ENCODE measurements at regions not wholly inside any gene's neighbourhood (a gene's known extent, or its start where the extent isn't known, plus 50 kb on each side); places are given as distances from the start of the nearest gene placed in this dataset.

DNA sequence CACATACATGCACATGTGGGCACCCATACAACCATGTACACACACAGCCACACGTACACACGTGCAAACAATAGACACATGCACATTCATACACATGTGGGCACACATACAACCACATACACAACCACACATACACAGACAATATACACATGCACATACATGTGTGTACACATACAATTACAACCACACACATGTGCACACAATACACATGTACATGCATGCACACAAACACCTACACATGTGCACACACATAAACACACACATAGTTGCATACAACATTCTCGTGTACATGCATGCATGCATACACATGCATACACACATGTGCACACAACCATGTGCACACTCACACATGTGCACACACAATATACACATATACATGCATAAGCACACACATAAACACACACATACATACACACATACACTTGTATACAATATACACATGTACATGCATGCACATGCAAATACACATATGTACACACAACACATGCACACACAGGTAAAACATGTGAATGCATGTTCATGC is 118.6 kb upstream of the FRMD4A start:
- no peak overlapping the region for H3K27ac ChIP-seq (ENCODE audit: low read depth, low read length, severe bottlenecking)
- H3K4me1 ChIP-seq (ENCODE audit: control insufficient read depth, insufficient read depth, low read length, poor library complexity, severe bottlenecking), result no peaks in the 10 kb centered on the region
- H3K4me3 ChIP-seq (ENCODE audit: extremely low read depth, insufficient read depth, low read length, poor library complexity, severe bottlenecking), result no peak overlapping the region
- no peaks in the 10 kb centered on the region for H3K36me3 ChIP-seq (ENCODE audit: control insufficient read depth, insufficient read depth, low read length)
- no peaks in the 10 kb centered on the region for H3K9me3 ChIP-seq (ENCODE audit: control insufficient read depth, low read length)
- WGBS, 2 experiments (ENCODE audit: insufficient coverage in 2 of 2), result 93 to 94% methylated on average over 3 of the region's 3 CpGs

DNA sequence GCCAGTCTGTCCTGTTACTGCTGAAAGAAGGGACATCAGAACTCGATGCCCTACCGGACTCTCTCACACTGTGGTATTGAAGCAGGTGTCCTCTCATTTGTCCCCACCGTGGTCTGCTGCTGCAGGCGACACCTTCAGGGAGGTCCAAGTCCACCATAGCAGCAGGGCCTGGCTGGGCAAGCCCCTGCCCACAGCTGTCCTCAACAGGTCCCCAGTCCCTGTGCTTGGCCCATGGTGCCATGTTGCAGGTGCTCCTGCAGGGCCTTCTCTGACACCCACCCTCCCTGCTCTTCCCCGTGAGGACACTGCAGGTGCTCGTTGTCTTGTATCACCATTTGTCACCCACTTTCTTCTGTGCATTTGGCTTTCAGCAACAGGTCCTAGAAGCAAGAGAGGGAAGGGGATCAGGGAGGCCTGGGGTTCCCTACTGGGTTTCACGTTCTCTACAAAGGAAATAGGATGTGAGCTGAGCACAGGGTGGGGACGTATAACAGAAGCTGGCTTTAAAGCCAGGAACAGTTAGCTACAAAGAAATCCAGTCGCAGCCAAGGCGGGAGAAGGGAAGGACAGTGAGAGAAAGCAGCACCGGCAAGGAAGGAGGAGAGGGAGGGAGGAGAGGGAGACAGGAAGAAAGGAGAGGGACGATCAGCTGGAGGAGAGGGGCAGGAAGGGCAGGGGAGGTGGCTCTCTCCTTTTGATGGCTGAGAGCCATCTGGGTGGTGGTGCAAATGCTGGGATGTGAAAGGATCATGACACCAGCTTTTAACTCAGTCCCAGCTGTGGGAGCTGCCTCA is 117.7 kb upstream of the FRMD4A start:
- Histone ChIP-seq H3K27ac (ENCODE audit: low read depth, low read length, severe bottlenecking) (no peak overlapping the region), H3K4me1 (ENCODE audit: control insufficient read depth, insufficient read depth, low read length, poor library complexity, severe bottlenecking) (no peaks in the 10 kb centered on the region), H3K9me3 (ENCODE audit: control insufficient read depth, low read length) (no peaks in the 10 kb centered on the region), H3K36me3 (ENCODE audit: control insufficient read depth, insufficient read depth, low read length) (no peaks in the 10 kb centered on the region), H3K4me3 (ENCODE audit: extremely low read depth, insufficient read depth, low read length, poor library complexity, severe bottlenecking) (no peak overlapping the region)
- WGBS, 2 experiments (ENCODE audit: insufficient coverage in 2 of 2), result 81 to 83% methylated on average over 8 to 11 of the region's 12 CpGs

DNA sequence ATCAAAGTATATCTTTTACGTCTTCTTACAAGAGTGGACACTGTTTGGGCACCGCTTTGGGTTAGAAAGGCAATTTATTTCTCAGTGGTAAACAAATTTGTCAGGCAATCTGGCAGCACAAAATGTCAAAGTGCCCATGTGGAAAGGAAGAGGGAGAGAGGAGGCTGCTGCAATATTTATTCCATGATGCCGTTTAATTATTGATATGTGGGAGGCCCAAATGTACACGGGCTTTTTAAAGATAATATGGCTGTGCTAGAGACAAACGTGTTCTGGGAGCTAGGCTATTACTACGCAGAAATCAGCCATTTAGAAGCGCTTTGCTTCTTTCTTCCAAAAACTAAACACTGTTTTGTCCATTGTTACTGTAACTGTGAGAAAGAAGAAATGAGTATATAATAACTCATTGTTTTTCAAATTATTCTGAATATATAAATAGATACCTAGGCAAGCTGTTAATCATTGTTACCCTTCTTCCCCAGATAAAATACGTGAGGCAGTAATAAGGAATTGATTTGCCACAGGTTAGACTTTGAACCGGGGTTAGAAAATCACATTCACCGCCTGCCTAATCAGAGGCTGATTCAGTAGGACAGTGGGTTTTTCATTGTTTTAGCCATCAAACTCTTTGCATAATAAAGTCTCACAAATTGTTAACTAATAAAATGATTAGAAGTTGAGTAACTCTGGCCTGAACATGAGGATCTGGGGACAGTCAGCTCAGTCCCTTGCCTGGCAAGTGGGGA is 116.5 kb upstream of the FRMD4A start:
- 93 to 100% methylated on average over 3 to 4 of the region's 10 CpGs for WGBS, 2 experiments (ENCODE audit: insufficient coverage in 2 of 2)

DNA sequence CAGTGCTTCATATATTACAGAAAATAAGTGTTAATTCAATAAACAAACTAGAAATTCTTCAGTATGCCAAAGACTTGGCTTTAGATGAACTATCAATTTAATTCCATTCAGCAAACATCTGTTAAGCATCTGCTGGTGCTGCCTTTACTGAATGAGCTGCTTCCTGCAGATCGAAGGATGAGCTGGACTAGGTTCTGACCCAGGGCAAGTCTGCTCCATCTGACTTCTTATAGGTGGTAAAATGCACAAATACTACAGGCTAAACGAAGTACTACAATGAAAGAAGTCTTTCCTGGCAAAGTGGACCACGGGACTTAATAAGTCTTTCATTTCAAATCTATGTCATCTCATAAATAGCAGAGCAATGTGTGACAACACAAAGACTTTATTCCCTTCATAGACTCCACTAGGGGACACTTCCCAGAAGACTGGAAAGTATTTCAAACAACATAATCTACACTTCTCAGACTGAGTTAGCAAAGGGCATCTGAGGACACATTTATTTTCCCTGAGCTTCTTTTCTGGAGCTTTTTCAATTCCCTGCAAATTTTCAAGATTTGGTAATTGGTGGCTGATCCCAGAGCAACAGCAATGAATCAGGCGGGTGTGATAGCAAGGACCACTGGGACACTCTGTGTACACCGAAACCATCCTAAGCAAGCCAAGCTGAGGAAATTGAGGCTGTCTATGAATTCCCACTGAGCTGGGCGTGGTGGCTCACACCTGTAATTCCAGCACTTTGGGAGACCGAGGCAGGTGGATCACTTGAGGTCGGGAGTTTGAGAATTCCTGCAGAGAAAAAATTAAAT is 108.9 kb upstream of the FRMD4A start:
- no peaks in the 10 kb centered on the region for H3K4me1 ChIP-seq (ENCODE audit: control insufficient read depth, insufficient read depth, low read length, poor library complexity, severe bottlenecking)
- no peaks in the 10 kb centered on the region for H3K9me3 ChIP-seq (ENCODE audit: control insufficient read depth, low read length)
- H3K36me3 ChIP-seq (ENCODE audit: control insufficient read depth, insufficient read depth, low read length), result no peaks in the 10 kb centered on the region
- no peak overlapping the region for H3K27ac ChIP-seq (ENCODE audit: low read depth, low read length, severe bottlenecking)
- WGBS, 2 experiments (ENCODE audit: insufficient coverage in 2 of 2), result 78 to 99% methylated on average over 5 to 6 of the region's 8 CpGs
- no peak overlapping the region for H3K4me3 ChIP-seq (ENCODE audit: extremely low read depth, insufficient read depth, low read length, poor library complexity, severe bottlenecking)

More for the DNA sequence above, 116.5 kb upstream of the FRMD4A start:
- H3K4me1 ChIP-seq (ENCODE audit: control insufficient read depth, insufficient read depth, low read length, poor library complexity, severe bottlenecking), result no peaks in the 10 kb centered on the region
- no peak overlapping the region for H3K4me3 ChIP-seq (ENCODE audit: extremely low read depth, insufficient read depth, low read length, poor library complexity, severe bottlenecking)
- no peaks in the 10 kb centered on the region for H3K36me3 ChIP-seq (ENCODE audit: control insufficient read depth, insufficient read depth, low read length)
- no peak overlapping the region for H3K27ac ChIP-seq (ENCODE audit: low read depth, low read length, severe bottlenecking)
- no peaks in the 10 kb centered on the region for H3K9me3 ChIP-seq (ENCODE audit: control insufficient read depth, low read length)

DNA sequence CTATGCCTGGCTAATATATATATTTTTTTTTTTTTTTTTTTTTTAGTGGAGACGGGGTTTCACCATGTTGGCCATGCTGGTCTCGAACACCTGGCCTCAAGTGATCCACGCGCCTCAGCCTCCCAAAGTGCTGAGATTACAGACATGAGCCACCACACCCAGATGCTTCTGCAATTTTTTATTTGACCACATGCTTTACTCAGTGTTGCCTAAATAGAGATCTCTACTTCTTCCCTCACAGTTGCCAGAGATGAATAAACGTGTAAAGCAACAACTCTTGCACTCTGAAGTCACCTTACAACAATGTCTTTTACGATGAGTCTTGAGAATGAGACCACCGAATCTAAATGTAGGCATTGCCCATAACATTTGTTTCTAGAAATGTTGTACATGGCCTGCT is 107.9 kb upstream of the FRMD4A start:
- H3K27ac ChIP-seq (ENCODE audit: low read depth, low read length, severe bottlenecking), result no peak overlapping the region
- H3K36me3 ChIP-seq (ENCODE audit: control insufficient read depth, insufficient read depth, low read length), result no peaks in the 10 kb centered on the region
- H3K4me3 ChIP-seq (ENCODE audit: extremely low read depth, insufficient read depth, low read length, poor library complexity, severe bottlenecking), result no peak overlapping the region
- H3K9me3 ChIP-seq (ENCODE audit: control insufficient read depth, low read length), result no peaks in the 10 kb centered on the region
- 85 to 96% methylated on average over 5 to 6 of the region's 7 CpGs for WGBS, 2 experiments (ENCODE audit: insufficient coverage in 2 of 2)
- no peaks in the 10 kb centered on the region for H3K4me1 ChIP-seq (ENCODE audit: control insufficient read depth, insufficient read depth, low read length, poor library complexity, severe bottlenecking)

DNA sequence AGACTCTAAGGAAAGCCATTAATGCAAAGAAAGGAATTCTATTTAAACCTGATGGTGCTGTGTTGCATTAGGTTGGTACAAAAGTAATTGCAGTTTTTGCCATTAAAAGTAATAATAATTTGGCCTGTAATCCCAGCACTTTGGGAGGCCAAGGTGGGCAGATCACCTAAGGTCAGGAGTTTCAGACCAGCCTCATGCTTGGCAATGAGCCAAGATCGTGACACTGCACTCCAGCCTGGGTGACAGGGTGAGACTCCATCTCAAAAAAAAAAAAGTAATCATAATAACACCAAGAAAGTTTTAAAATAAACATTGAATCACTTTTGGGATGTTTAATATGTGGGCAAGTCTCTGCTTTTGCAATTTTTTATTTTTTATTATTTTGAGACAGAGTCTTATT is 107.3 kb upstream of the FRMD4A start:
- H3K36me3 ChIP-seq (ENCODE audit: control insufficient read depth, insufficient read depth, low read length), result no peaks in the 10 kb centered on the region
- H3K4me3 ChIP-seq (ENCODE audit: extremely low read depth, insufficient read depth, low read length, poor library complexity, severe bottlenecking), result no peak overlapping the region
- no peaks in the 10 kb centered on the region for H3K4me1 ChIP-seq (ENCODE audit: control insufficient read depth, insufficient read depth, low read length, poor library complexity, severe bottlenecking)
- WGBS, 2 experiments (ENCODE audit: insufficient coverage in 2 of 2), result no CpG with 5 or more reads among the region's 1 CpG
- H3K27ac ChIP-seq (ENCODE audit: low read depth, low read length, severe bottlenecking), result no peak overlapping the region
- H3K9me3 ChIP-seq (ENCODE audit: control insufficient read depth, low read length), result no peaks in the 10 kb centered on the region

DNA sequence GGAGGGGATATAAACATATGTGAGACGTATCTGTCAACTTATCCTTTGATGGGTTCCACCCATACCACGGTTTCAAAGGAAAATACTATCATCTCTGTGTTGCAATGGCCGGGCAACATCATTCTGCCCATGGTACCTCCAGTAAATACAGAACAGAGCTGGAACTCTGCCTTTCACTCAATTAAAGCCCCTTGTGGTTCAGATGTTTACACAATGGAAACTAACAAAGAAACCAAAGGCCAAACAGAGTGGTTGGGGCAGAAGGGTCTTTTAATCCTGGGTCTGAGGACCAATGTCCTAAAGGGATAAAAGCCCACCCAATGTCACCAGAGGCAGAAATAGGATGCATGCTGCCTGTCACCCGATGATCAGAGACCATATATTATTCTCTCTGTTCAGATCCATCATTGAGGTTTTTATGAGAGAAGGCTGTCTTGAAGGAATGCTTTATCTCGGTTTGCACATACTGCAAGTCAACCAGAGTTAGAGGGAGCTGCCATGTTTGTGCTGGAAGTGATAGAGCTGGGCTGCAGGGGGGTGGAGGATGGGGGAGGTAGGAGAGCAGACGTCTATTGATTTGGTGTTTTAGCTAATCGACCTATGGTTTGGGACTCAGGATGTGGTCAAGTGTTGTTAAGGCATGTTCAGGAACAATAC is 105.4 kb upstream of the FRMD4A start:
- Histone ChIP-seq H3K36me3 (ENCODE audit: control insufficient read depth, insufficient read depth, low read length) (no peaks in the 10 kb centered on the region), H3K9me3 (ENCODE audit: control insufficient read depth, low read length) (no peaks in the 10 kb centered on the region), H3K4me3 (ENCODE audit: extremely low read depth, insufficient read depth, low read length, poor library complexity, severe bottlenecking) (no peak overlapping the region), H3K4me1 (ENCODE audit: control insufficient read depth, insufficient read depth, low read length, poor library complexity, severe bottlenecking) (no peaks in the 10 kb centered on the region), H3K27ac (ENCODE audit: low read depth, low read length, severe bottlenecking) (no peak overlapping the region)
- WGBS, 2 experiments (ENCODE audit: insufficient coverage in 2 of 2), result 90 to 98% methylated on average over 4 to 6 of the region's 7 CpGs

DNA sequence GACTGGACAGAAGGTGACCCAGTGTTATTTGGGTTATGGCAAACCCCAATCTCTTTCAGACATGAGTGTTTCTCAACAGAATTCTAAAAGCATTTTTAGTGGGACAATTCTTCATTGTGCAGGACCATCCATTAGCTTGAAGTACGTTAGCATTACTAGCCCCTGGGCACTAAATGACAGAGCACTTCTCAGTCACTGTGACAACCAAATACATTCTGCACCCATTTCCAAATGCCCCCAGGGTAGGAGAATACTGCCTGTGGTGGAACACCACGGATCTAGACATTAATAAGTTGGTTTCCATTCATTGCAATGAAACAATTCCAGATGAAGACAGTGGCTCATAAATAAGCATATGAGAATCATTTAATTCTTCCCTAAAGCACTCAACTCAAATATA is 102.4 kb upstream of the FRMD4A start:
- Histone ChIP-seq H3K4me3 (ENCODE audit: extremely low read depth, insufficient read depth, low read length, poor library complexity, severe bottlenecking) (no peak overlapping the region), H3K27ac (ENCODE audit: low read depth, low read length, severe bottlenecking) (no peak overlapping the region), H3K36me3 (ENCODE audit: control insufficient read depth, insufficient read depth, low read length) (no peaks in the 10 kb centered on the region), H3K4me1 (ENCODE audit: control insufficient read depth, insufficient read depth, low read length, poor library complexity, severe bottlenecking) (no peaks in the 10 kb centered on the region), H3K9me3 (ENCODE audit: control insufficient read depth, low read length) (no peaks in the 10 kb centered on the region)
- WGBS, 2 experiments (ENCODE audit: insufficient coverage in 2 of 2), result 86 to 100% methylated on average over 1 of the region's 2 CpGs

DNA sequence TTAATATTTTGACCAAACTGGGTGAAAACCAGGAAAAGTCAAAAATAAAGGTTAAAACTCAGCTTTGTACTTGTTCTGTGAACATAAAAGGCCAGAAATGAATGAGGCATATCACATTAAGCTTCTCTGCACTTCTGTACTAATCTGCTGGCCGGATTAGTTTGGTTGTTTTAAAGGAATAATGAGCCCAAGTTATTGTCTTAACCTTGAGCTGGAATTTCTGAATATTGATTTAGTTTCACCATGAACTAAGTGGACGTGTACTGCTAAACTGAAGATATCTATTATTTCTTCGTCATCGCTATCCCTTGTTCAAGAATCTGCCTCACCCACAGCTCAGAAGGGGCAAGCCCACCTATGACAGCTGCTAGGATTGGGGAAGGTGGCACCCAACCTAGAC is 101.1 kb upstream of the FRMD4A start:
- WGBS, 2 experiments (ENCODE audit: insufficient coverage in 2 of 2), result 80 to 88% methylated on average over 1 to 4 of the region's 4 CpGs
- H3K9me3 ChIP-seq (ENCODE audit: control insufficient read depth, low read length), result no peaks in the 10 kb centered on the region
- H3K4me1 ChIP-seq (ENCODE audit: control insufficient read depth, insufficient read depth, low read length, poor library complexity, severe bottlenecking), result no peaks in the 10 kb centered on the region
- no peak overlapping the region for H3K27ac ChIP-seq (ENCODE audit: low read depth, low read length, severe bottlenecking)
- H3K4me3 ChIP-seq (ENCODE audit: extremely low read depth, insufficient read depth, low read length, poor library complexity, severe bottlenecking), result no peak overlapping the region
- H3K36me3 ChIP-seq (ENCODE audit: control insufficient read depth, insufficient read depth, low read length), result no peaks in the 10 kb centered on the region

DNA sequence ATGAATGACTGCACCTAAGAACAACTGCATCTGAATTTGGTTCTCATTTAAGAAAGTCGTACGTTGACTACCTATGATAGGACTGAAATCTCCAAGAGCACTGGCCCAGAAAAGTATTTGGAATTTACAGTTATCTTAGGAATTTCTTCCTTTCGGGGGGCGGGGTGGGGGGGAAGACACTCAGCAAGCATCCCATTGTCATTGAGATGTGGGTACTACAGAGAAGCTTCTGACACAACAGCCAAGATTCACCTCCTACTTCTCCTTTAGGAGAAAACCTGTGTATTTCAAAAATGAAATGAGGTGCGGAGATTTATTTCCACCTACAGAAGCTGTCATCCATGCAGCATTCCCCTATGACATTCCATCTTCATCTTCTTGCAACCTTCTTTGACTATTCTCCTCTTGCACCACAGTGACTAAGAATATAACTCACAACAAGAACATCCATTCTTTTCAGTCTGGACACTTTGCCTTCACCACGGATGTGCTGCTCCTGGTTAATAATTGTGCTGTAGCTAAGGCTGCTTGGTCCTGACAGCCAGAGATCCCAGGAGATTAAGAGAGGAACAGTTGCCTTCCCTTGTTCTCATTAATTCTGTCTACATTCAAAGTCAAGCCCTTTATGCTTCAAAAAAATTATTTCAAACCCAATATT is 98.4 kb upstream of the FRMD4A start:
- Histone ChIP-seq H3K27ac (ENCODE audit: low read depth, low read length, severe bottlenecking) (no peak overlapping the region), H3K36me3 (ENCODE audit: control insufficient read depth, insufficient read depth, low read length) (no peaks in the 10 kb centered on the region), H3K4me1 (ENCODE audit: control insufficient read depth, insufficient read depth, low read length, poor library complexity, severe bottlenecking) (no peaks in the 10 kb centered on the region), H3K4me3 (ENCODE audit: extremely low read depth, insufficient read depth, low read length, poor library complexity, severe bottlenecking) (no peak overlapping the region), H3K9me3 (ENCODE audit: control insufficient read depth, low read length) (no peaks in the 10 kb centered on the region)
- WGBS, 2 experiments (ENCODE audit: insufficient coverage in 2 of 2), result 35 to 38% methylated on average over 2 of the region's 6 CpGs
